Cardiac muscle cell (in vitro differentiated cells and primary cell): ENCODE measurements at regions not wholly inside any gene's neighbourhood (a gene's known extent, or its start where the extent isn't known, plus 50 kb on each side); places are given as distances from the start of the nearest gene placed in this dataset.

Source experiments
- DNase-seq, 2 donors: peaks; one replicate each; pipeline versions ENCODE4 v3.0.0 to v3.0.0-alpha.2; 2010 to 2017; ENCODE audit warnings: low read depth in 1 of 2, low spot score in 1 of 2
- H3K27ac ChIP-seq: fragments of 200-600 bp; sonication (generic); 2 replicates; pipeline ENCODE4 v1.5.1; 2016
- H3K27me3 ChIP-seq: fragments of 200-600 bp; sonication (generic); 2 replicates; pipeline ENCODE4 v1.6.0; 2016; ENCODE audit warnings: control low read depth
- H3K36me3 ChIP-seq: fragments of 200-600 bp; sonication (generic); 2 replicates; pipeline ENCODE4 v1.5.1; 2016; ENCODE audit warnings: control low read depth
- H3K4me1 ChIP-seq: fragments of 200-600 bp; sonication (generic); 2 replicates; pipeline ENCODE4 v1.8.1; 2017; ENCODE audit warnings: low read depth, mild to moderate bottlenecking, mixed run types
- H3K4me3 ChIP-seq: fragments of 200-600 bp; sonication (generic); 2 replicates; pipeline ENCODE4 v1.5.1; 2016; ENCODE audit warnings: mild to moderate bottlenecking
- H3K9me3 ChIP-seq: fragments of 200-600 bp; sonication (generic); 2 replicates; pipeline ENCODE4 v1.5.1; 2017; ENCODE audit warnings: low read depth, mild to moderate bottlenecking, control low read depth
- TF ChIP-seq, protein P1 (sequence below): IDR thresholded peaks from 2 replicates; pipeline ENCODE4 v1.5.1; 2012; ENCODE audit warnings: low read depth, mild to moderate bottlenecking, low read length

DNA sequence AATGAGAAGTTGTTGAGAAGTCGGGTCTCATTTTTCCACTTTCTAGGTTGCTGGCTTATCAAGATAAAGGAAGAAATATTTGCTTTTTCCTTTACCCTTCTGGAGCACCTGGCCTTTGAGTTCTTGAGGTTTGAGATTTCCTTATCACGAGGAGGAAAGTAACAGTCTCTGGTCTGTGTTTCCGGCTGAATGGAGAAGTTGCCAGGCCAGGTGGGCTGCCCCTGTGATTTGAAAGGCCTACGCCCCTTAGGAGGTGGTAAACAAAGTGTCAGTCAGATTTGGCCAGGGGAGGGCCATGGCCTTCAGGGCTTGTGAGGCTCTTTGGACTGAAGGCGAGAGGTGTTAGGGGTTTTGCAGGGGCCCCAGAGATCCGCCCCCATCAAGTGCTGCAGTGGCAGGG lies 156.7 kb upstream of the HAAO start:
- H3K36me3 ChIP-seq: no peaks in the 10 kb centered on the region
- TF ChIP-seq, protein P1, sequence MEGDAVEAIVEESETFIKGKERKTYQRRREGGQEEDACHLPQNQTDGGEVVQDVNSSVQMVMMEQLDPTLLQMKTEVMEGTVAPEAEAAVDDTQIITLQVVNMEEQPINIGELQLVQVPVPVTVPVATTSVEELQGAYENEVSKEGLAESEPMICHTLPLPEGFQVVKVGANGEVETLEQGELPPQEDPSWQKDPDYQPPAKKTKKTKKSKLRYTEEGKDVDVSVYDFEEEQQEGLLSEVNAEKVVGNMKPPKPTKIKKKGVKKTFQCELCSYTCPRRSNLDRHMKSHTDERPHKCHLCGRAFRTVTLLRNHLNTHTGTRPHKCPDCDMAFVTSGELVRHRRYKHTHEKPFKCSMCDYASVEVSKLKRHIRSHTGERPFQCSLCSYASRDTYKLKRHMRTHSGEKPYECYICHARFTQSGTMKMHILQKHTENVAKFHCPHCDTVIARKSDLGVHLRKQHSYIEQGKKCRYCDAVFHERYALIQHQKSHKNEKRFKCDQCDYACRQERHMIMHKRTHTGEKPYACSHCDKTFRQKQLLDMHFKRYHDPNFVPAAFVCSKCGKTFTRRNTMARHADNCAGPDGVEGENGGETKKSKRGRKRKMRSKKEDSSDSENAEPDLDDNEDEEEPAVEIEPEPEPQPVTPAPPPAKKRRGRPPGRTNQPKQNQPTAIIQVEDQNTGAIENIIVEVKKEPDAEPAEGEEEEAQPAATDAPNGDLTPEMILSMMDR: no peak
- H3K27ac ChIP-seq: no peak overlapping the region
- H3K4me1 ChIP-seq: no peaks in the 10 kb centered on the region
- no peaks in the 10 kb centered on the region for H3K9me3 ChIP-seq
- H3K4me3 ChIP-seq: no peak overlapping the region
- no peaks in the 10 kb centered on the region for H3K27me3 ChIP-seq
- no peak for DNase-seq

- no peak overlapping the region for H3K4me3 ChIP-seq
- H3K27ac ChIP-seq: no peak overlapping the region
- TF ChIP-seq, protein P1: no peak
- H3K36me3 ChIP-seq: no peaks in the 10 kb centered on the region
- no peak for DNase-seq
- H3K9me3 ChIP-seq: no peaks in the 10 kb centered on the region
- H3K27me3 ChIP-seq: no peaks in the 10 kb centered on the region
- no peaks in the 10 kb centered on the region for H3K4me1 ChIP-seq
Observed at GRCh38 chr2:42947809-42948600, 155.6 kb upstream of the HAAO start.

- no peaks in the 10 kb centered on the region for H3K36me3 ChIP-seq
- DNase-seq: peak in 1 of 2 donors; percentile 50
- TF ChIP-seq, protein P1: no peak
- H3K9me3 ChIP-seq: no peaks in the 10 kb centered on the region
- H3K4me1 ChIP-seq: no peaks in the 10 kb centered on the region
- no peak overlapping the region for H3K27ac ChIP-seq
- H3K4me3 ChIP-seq: no peak overlapping the region
- no peaks in the 10 kb centered on the region for H3K27me3 ChIP-seq
Observed at GRCh38 chr2:42944779-42945415, 152.5 kb upstream of the HAAO start.

- Histone ChIP-seq H3K27ac (no peak overlapping the region), H3K9me3 (no peaks in the 10 kb centered on the region), H3K4me1 (no peaks in the 10 kb centered on the region), H3K36me3 (no peaks in the 10 kb centered on the region), H3K4me3 (no peak overlapping the region), H3K27me3 (no peaks in the 10 kb centered on the region)
- TF ChIP-seq, protein P1: no peak
- no peak for DNase-seq
Observed at GRCh38 chr2:42942990-42943493, 150.7 kb upstream of the HAAO start.

DNA sequence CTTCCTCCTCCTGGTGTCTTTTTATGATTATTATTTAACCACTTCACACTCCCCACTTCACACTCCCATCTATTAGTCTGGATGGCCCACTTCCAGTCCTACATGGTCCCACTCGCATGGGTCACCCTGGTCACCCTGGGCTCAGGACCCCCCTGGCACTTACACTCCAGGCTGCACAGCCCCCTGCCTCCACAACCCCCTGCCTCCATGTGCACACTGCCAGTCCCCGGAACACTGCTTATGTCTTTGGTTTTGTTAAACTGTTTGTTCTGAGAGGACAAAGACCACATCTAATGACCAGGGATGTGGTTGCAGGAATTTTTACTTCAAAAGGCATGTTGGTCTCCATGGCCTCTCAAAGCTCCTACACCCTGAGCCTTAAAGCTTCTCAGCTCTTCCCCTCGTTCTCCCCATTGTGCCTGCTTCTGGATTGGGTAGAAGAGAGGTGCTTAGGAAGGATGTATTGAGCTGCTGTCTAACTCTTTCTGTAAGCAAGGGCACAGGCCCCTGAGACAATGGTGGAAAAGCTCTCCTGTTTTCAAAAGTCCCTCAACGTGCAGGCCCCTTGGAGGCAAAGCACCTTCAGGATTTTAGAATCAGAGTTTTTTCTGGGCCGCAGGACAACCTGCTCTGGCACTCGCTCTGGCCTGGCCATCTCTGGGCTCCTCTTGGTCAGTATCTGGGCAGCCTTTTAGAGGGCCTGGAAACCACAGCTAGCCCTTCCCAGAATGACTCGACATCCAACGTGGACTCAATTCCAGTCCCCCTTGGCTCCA lies 150.0 kb upstream of the HAAO start:
- DNase-seq: no peak
- no peaks in the 10 kb centered on the region for H3K27me3 ChIP-seq
- H3K4me1 ChIP-seq: no peaks in the 10 kb centered on the region
- no peak overlapping the region for H3K4me3 ChIP-seq
- no peaks in the 10 kb centered on the region for H3K9me3 ChIP-seq
- H3K36me3 ChIP-seq: no peaks in the 10 kb centered on the region
- TF ChIP-seq, protein P1: no peak
- no peak overlapping the region for H3K27ac ChIP-seq
